Esophagus muscularis mucosa (tissue), 4 donors: ENCODE measurements at regions not wholly inside any gene's neighbourhood (a gene's known extent, or its start where the extent isn't known, plus 50 kb on each side); places are given as distances from the start of the nearest gene placed in this dataset.

Source experiments
- DNase-seq: peaks from one replicate; pipeline ENCODE4 v3.0.0-alpha.2; 2017; ENCODE audit errors: extremely low spot score
- H3K27ac ChIP-seq, 4 donors: fragments of 200-600 bp; sonication (generic); replicated peaks in 1 of 4; 1 replicate in 3 of 4; 2 replicates in 1 of 4; pipeline ENCODE4 v1.5.1; 2016 to 2019; ENCODE audit warnings: mild to moderate bottlenecking in 1 of 4
- H3K27me3 ChIP-seq, 4 donors: fragments of 200-600 bp; sonication (generic); one replicate each; pipeline versions ENCODE4 v1.5.1 to v1.6.0; 2016 to 2019
- H3K36me3 ChIP-seq, 4 donors: fragments of 200-600 bp; sonication (generic); one replicate each; pipeline ENCODE4 v1.5.1; 2016 to 2019
- H3K4me1 ChIP-seq, 4 donors: fragments of 200-600 bp; sonication (generic); one replicate each; pipeline ENCODE4 v1.5.1; 2016 to 2019
- H3K4me3 ChIP-seq, 4 donors: fragments of 200-600 bp; sonication (generic); 1 replicate in 2 of 4; 2 replicates in 2 of 4; pipeline ENCODE4 v1.5.1; 2016 to 2019; ENCODE audit warnings: mild to moderate bottlenecking in 4 of 4, moderate library complexity in 1 of 4
- H3K9me3 ChIP-seq, 4 donors: fragments of 200-600 bp; sonication (generic); 1 replicate in 3 of 4; 2 replicates in 1 of 4; pipeline ENCODE4 v1.5.1; 2016 to 2019
- CTCF ChIP-seq, 3 experiments: fragments of 200-600 bp in 2 of 3; fragments of 450-650 bp in 1 of 3; sonication (generic) in 2 of 3; IDR thresholded peaks; one replicate each; pipeline ENCODE4 v1.5.1; 2017 to 2019; ENCODE audit warnings: antibody characterized with exemption in 3 of 3, mild to moderate bottlenecking in 2 of 3, moderate library complexity in 1 of 3
- EP300 ChIP-seq: sonication (generic); formaldehyde crosslinking; IDR thresholded peaks from one replicate; pipeline ENCODE4 v1.6.1; 2017; ENCODE audit warnings: antibody characterized with exemption
- POLR2A ChIP-seq: fragments of 450-650 bp; IDR thresholded peaks from one replicate; pipeline ENCODE4 v1.6.1; 2017; ENCODE audit warnings: antibody characterized with exemption, moderate library complexity, mild to moderate bottlenecking, low read depth
- POLR2AphosphoS5 ChIP-seq, 2 donors: sonication (generic); formaldehyde crosslinking; IDR thresholded peaks; one replicate each; pipeline ENCODE4 v1.6.1; 2017; ENCODE audit warnings: antibody characterized with exemption in 2 of 2
- WGBS: methylation state at CpG from one replicate; pipeline ENCODE4 v1.1.5; 2018; 5-methylcytosine and 5-hydroxymethylcytosine counted together
- intact Hi-C: fragments of 100-400 bp; cut with DNase I; formaldehyde crosslinking; loops from one replicate; pipeline ENCODE4 v1.15.1; 2023

GRCh38 chr12:75890660-75891059, 140.9 kb downstream of the PHLDA1 start:
- Histone ChIP-seq H3K9me3 (no peaks in the 10 kb centered on the region), H3K27ac (no peak overlapping the region), H3K4me3 (no peak overlapping the region), H3K27me3 (no peaks in the 10 kb centered on the region), H3K36me3 (no peaks in the 10 kb centered on the region), H3K4me1 (peaks cover 0 to 5% (median 0%) of the 10 kb centered on the region in 4 donors)
- 98% methylated on average over 2 of the region's 2 CpGs for WGBS
- DNase-seq: no peak
- no peak for TF ChIP-seq EP300
- TF ChIP-seq POLR2A: no peak
- no peak for TF ChIP-seq CTCF (IDR thresholded peaks at IDR 0.05)
- TF ChIP-seq POLR2AphosphoS5 (IDR thresholded peaks at IDR 0.05): no peak
- intact Hi-C loops: no loop called here

GRCh38 chr12:75890141-75890540, 141.4 kb downstream of the PHLDA1 start:
- intact Hi-C loops: no loop called here
- Histone ChIP-seq H3K9me3 (no peaks in the 10 kb centered on the region), H3K27me3 (no peaks in the 10 kb centered on the region), H3K4me3 (no peak overlapping the region), H3K27ac (no peak overlapping the region), H3K36me3 (no peaks in the 10 kb centered on the region), H3K4me1 (peaks cover 0 to 5% (median 0%) of the 10 kb centered on the region in 4 donors)
- TF ChIP-seq POLR2A: no peak
- no peak for TF ChIP-seq EP300
- no peak for TF ChIP-seq CTCF (IDR thresholded peaks at IDR 0.05)
- no peak for TF ChIP-seq POLR2AphosphoS5 (IDR thresholded peaks at IDR 0.05)
- DNase-seq: no peak

GRCh38 chr12:75888874-75889613, 142.5 kb downstream of the PHLDA1 start:
- 43% methylated on average over 11 of the region's 11 CpGs for WGBS
- Histone ChIP-seq H3K9me3 (no peaks in the 10 kb centered on the region), H3K27ac (no peak overlapping the region), H3K4me3 (no peak overlapping the region), H3K27me3 (no peaks in the 10 kb centered on the region), H3K36me3 (no peaks in the 10 kb centered on the region), H3K4me1 (peaks cover 0 to 5% (median 0%) of the 10 kb centered on the region in 4 donors)
- no peak for TF ChIP-seq POLR2AphosphoS5 (IDR thresholded peaks at IDR 0.05)
- TF ChIP-seq EP300: no peak
- TF ChIP-seq CTCF (IDR thresholded peaks at IDR 0.05): no peak
- TF ChIP-seq POLR2A: no peak
- no peak for DNase-seq
- intact Hi-C loops: no loop called here

GRCh38 chr12:75888399-75888798, 143.2 kb downstream of the PHLDA1 start:
- DNase-seq: no peak
- Histone ChIP-seq H3K4me1 (peaks cover 0 to 5% (median 0%) of the 10 kb centered on the region in 4 donors), H3K27ac (no peak overlapping the region), H3K9me3 (no peaks in the 10 kb centered on the region), H3K27me3 (no peaks in the 10 kb centered on the region), H3K4me3 (no peak overlapping the region), H3K36me3 (no peaks in the 10 kb centered on the region)
- intact Hi-C loops: no loop called here
- no peak for TF ChIP-seq EP300
- no peak for TF ChIP-seq CTCF (IDR thresholded peaks at IDR 0.05)
- TF ChIP-seq POLR2A: no peak
- TF ChIP-seq POLR2AphosphoS5 (IDR thresholded peaks at IDR 0.05): no peak

- peaks cover 0 to 5% (median 0%) of the 10 kb centered on the region in 4 donors for H3K4me1 ChIP-seq
- H3K27me3 ChIP-seq: no peaks in the 10 kb centered on the region
- 92% methylated on average over 1 of the region's 1 CpG for WGBS
- TF ChIP-seq EP300 (no peak), POLR2A (no peak), POLR2AphosphoS5 (IDR thresholded peaks at IDR 0.05) (no peak), CTCF (IDR thresholded peaks at IDR 0.05) (no peak)
- no peak overlapping the region for H3K4me3 ChIP-seq
- DNase-seq: no peak
- intact Hi-C loops: no loop called here
- no peaks in the 10 kb centered on the region for H3K36me3 ChIP-seq
- no peak overlapping the region for H3K27ac ChIP-seq
- H3K9me3 ChIP-seq: no peaks in the 10 kb centered on the region
These were observed 143.6 kb downstream of the PHLDA1 start for GRCh38 chr12:75887979-75888378.
